GM12878 (cell line): ENCODE measurements at regions not wholly inside any gene's neighbourhood (a gene's known extent, or its start where the extent isn't known, plus 50 kb on each side); places are given as distances from the start of the nearest gene placed in this dataset.

ENCODE experiments used
- EGR1 ChIP-seq, 2 experiments: IDR thresholded peaks; 1 replicate in 1 of 2; 2 replicates in 1 of 2; pipeline ENCODE4 v1.6.1; 2011 to 2012; ENCODE audit warnings: low read depth in 2 of 2, low read length in 2 of 2, borderline replicate concordance in 1 of 2, mild to moderate bottlenecking in 1 of 2, moderate library complexity in 1 of 2
- EP300 ChIP-seq, 2 experiments: fragments of 150-350 bp in 1 of 2; IDR thresholded peaks; 2 replicates each; pipeline ENCODE4 v1.6.1; 2011 to 2012; ENCODE audit warnings: low read depth in 2 of 2, low read length in 2 of 2, borderline replicate concordance in 1 of 2, improper control_type of control experiment in 1 of 2, inconsistent platforms in 1 of 2; ENCODE audit not compliant: control insufficient read depth in 1 of 2
- YY1 ChIP-seq: IDR thresholded peaks from 2 replicates; pipeline ENCODE4 v1.6.1; 2011; ENCODE audit warnings: low read depth, mild to moderate bottlenecking, low read length

DNA sequence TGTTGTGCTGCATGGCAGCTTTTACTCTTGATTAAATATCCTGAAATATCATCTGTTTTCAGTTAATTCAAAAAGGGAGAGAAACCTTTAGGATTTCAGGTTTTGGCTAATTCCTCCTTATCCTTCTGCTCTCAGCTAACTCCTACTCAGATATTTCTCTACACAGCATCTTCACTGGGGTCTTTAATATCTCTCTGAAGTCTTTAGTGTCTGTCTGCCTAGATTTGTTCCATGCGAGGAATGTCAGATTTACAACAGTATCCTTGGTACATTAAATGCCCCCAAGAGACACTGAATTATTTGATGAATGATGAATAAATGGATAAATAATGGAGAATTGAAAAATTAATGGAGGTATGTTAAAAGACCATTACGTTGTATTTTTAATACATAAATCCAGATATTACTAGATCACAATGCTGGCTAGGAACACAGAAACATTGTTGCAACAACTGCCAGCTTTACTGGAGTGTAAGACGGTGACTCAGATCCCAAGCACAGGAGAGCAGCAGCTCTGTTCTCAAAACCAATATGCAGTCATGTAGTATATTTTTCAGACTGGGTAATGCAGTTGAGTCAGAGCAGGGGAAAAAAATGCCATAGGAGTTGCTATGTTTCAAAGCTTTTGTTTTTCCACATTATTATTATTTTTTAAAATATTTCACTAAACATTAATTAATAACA, 388.0 kb upstream of the SYT4 start:
- TF ChIP-seq YY1 (no peak), EGR1 (IDR thresholded peaks at IDR 0.05; ENCODE audit: borderline replicate concordance in 1 of 2, low read depth in 2 of 2, low read length in 2 of 2) (no peak), EP300 (IDR thresholded peaks at IDR 0.05; ENCODE audit: borderline replicate concordance in 1 of 2, control insufficient read depth in 1 of 2, low read depth in 2 of 2, low read length in 2 of 2) (no peak)
